CD4-positive, alpha-beta T cell treated with Interleukin-15 for 4 hours (primary cell): ENCODE measurements at regions not wholly inside any gene's neighbourhood (a gene's known extent, or its start where the extent isn't known, plus 50 kb on each side); places are given as distances from the start of the nearest gene placed in this dataset.
A peak's percentile ranks its signal among the peaks of the same experiment; 100 is the strongest.
"Not testable (repeated sequence)": the region's sequence is repeated elsewhere in the genome, so short reads cannot be mapped to it uniquely, and the experiment has no call there.

ENCODE experiments used
- DNase-seq: peaks from one replicate; pipeline ENCODE4 v3.0.0-alpha.2; 2020; ENCODE audit warnings: low spot score

GRCh38 chr12:42030588-42030987 is 114.1 kb downstream of the GXYLT1 start:
- no peak for DNase-seq

DNA sequence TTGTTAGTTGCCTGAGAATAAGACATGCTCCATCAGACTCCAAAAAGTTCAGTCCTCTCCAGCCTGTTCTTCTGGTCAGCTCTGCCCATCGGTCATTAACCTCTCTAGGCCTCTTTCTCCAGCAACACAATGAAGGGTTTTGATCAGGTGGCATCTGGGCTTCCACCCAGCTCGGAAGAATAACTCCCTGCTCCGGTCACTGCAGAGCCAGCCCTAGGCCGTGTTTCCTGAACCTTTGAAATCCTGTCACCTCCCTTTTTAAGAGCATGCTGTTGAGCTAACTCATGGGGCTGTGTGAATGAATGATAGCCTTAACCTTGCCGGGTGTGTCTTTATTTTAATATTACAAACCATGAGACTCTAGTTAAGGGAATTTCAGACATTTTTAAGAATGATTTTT is 117.1 kb downstream of the GXYLT1 start:
- DNase-seq = no peak

DNA sequence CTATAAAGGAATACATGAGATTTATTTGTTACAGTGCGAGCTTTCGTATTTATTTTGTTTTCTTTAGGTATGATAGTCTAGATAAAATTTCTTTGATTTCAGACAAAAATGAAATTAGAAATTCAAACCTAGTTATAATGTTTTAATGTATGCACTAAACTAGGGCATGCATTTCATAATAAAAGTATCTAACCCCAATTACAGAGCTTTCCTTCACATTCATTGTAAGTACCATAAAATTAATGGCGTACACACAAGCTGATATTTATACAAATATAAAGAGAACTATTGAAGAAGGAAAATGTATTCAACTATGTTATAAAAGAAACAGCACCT is 120.2 kb downstream of the GXYLT1 start:
- DNase-seq = no peak

GRCh38 chr12:42023733-42024494 is 120.8 kb downstream of the GXYLT1 start:
- peak; percentile 65 for DNase-seq

- not testable (repeated sequence) for DNase-seq
Measured at GRCh38 chr12:42021937-42022336, 122.7 kb downstream of the GXYLT1 start.

GRCh38 chr12:42021469-42021868 is 123.2 kb downstream of the GXYLT1 start:
- DNase-seq = no peak

- DNase-seq = no peak
Measured at GRCh38 chr12:42020226-42020625, 124.4 kb downstream of the GXYLT1 start.

DNA sequence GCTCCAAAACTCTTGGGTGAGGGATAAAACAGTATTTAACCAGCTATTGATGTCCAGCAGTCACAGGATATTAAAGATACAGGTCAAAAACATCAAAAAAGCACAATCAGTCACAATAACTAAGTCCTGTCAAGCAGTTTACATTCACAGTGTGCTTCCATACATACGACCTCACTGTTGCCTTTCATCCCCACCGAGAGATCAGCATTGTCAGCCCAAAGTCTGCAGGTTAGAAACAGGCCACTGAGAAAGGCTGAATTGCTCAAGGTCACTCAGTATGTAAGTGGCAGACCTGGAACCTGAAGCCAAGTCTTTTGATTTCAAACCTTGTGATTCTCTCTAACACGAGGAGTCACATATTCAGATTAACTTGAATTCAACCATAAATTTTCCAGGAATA is 124.9 kb downstream of the GXYLT1 start:
- DNase-seq = no peak

- no peak for DNase-seq
Measured at GRCh38 chr12:42017051-42017450, 127.6 kb downstream of the GXYLT1 start.

DNA sequence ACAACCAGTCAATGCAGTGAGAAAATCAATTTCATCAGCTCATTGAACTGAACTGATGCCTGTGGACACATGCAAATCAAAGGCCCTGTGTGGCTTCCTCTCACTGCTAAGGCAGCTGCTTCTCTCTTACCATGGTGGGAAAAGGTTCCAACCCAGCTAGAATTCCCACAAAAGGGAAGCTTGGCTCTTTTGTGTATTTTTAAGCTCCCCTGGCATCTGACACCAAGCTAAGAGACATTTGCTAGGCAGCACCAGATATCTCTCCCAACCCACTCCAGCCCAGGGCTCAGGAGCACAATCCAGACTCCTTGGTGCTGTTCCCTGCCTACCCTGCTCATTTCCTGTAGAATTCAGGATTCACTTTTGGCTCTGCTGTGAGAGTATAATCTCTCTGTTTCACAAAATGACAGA is 129.6 kb downstream of the GXYLT1 start:
- DNase-seq = no peak

GRCh38 chr12:42012501-42012900 is 132.2 kb downstream of the GXYLT1 start:
- DNase-seq = not testable (repeated sequence)

- DNase-seq = no peak
Measured at GRCh38 chr12:42010715-42011114, 134.0 kb downstream of the GXYLT1 start.

DNA sequence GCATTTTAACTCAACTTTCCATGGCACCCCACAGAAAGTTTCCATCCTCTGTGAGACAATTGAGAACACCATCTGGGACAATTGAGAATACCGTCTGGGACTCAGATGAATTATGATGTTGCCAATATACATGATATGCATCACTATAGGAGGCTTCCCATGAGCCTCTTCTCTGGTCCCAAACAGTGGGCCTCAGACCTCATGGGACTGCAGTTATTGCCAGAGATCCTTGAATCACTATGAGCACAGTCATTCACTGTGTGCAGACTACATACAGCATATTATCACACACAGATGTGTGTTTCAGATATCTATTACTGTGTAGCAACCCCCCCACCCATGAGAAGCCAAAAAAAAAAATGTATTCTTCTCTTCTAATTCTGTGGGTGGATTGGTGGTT is 134.4 kb downstream of the GXYLT1 start:
- no peak for DNase-seq

- no peak for DNase-seq
Measured at GRCh38 chr12:42008996-42009395, 135.7 kb downstream of the GXYLT1 start.

GRCh38 chr12:42003031-42003430 is 141.6 kb downstream of the GXYLT1 start:
- DNase-seq = no peak

DNA sequence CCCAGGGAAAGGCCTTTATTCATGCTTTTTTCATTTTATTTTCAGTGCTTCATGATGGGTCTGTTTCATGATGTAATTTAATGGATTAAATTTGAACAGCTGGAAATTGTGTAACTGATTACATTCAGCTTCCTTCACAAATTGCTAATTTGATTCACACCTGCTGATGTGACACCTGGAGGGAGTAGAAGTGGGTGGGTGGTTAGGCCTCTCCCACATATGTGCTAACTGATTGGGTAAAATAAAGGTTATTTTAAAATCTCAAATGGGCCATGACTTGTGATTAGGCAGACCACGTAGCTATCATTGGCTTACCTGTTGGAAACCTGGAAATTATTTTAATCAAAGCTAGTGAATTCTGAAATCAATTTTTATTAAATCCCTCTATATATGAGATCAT is 142.1 kb downstream of the GXYLT1 start:
- DNase-seq = no peak

DNA sequence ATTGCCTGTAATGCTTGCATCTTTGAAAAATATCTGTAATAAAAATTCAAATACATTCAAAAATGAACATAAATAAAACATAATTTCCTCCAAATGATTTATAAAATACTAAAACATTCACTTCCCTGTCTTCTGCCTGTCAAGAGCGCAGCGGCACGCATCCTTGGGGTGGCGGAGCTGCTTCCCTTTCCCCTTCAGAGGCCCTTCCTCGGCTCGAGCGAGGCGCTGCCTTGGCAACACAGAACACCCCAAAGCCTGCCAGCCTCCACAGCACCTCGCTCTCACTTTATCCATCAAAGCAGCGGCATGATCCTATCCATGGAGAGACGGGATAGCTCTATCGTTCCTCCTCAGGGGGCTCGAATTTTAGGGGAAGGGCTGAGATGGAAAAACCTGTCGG is 146.2 kb downstream of the GXYLT1 start:
- DNase-seq = no peak

- DNase-seq = no peak
Measured at GRCh38 chr12:41993283-41993682, 151.4 kb downstream of the GXYLT1 start.

DNA sequence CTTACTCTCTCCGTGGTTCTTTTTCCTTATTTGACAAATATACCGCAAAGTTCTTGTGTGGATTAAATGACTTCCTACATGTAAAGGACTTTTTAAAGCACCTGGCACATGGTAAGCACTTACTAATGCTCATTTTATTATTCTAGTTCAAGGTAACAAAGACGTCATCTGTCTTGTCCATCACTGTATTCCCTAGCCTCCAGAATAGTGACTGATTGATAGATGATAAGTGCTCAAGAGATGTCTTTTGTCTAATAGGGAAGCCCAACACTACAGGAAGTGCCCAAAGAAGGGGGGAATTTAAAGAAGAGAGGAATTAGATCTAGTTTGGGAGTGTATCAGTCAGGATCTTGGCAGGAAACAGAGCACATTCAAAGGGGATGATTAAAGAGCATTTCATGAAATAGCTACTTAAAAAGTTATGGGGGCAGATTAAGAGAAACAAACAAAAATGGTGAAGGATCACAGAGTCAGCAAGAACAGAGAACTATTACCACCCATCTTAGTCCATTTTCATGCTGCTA is 151.9 kb downstream of the GXYLT1 start:
- DNase-seq = no peak

DNA sequence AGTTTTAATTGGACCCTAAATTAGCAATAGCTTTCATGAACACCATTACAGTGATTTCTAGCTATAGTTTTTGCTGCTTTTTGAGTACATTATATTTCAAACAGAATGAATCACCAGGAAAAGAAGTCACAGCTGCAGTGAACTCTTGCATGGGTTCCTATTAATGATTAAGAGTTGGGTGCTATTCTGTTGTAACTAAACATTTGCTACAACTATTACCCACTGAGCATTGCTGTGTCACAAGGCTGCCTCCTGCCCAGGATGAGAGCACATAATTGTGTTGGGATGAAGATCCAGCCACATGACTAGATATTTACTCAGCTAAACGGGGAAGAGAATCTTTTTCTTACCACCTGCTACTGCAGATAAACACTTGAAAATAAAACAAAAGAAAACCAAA is 152.7 kb downstream of the GXYLT1 start:
- no peak for DNase-seq

GRCh38 chr12:41988715-41989114 is 156.0 kb downstream of the GXYLT1 start:
- no peak for DNase-seq

- not testable (repeated sequence) for DNase-seq
Measured at GRCh38 chr12:41986513-41986912, 158.2 kb downstream of the GXYLT1 start.

DNA sequence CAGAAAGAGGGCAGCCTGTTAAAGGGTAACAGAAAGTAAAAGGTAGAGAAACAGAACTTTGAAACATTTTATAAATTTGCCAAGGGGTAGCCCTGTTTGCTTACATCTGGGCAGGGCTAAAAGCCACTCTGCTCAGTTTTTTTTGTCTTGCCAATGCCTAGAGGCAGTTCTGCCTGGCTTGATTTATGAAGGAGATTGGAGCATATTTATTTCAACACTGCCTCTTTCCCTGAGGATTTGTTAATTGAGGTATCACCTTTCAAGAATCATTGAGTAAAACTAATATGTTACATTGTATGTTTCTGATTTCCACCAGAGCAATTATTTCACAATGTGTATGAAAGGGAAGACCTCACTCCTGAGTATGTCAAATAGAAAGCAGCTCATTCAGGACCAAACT is 160.8 kb downstream of the GXYLT1 start:
- DNase-seq = no peak

GRCh38 chr12:41983394-41983793 is 161.3 kb downstream of the GXYLT1 start:
- DNase-seq = no peak
